PC-3 (cell line): ENCODE measurements at regions not wholly inside any gene's neighbourhood (a gene's known extent, or its start where the extent isn't known, plus 50 kb on each side); places are given as distances from the start of the nearest gene placed in this dataset.

ENCODE experiments used
- ATAC-seq: fragments of 200-7000 bp; cut with Tn5 transposase; 2 replicates; pipeline ENCODE4 v1.9.1; 2020; ENCODE audit warnings: mild to moderate bottlenecking, moderate library complexity
- BruUV-seq: library from RNA; stranded (reverse); fragments of 400-500 nt; replicated peaks from 2 replicates; lab custom pipeline; 2021; lab: Mats Ljungman, UMichigan
- CTCF ChIA-PET: fragments of 300-600 bp; sonication (Branson Sonifier 250); formaldehyde crosslinking; loops from one replicate; lab custom pipeline; 2022; ENCODE audit warnings: antibody characterized with exemption; lab: Charles Lee
- POLR2A ChIA-PET: fragments of 300-600 bp; sonication (Branson Sonifier 250); formaldehyde crosslinking; loops from one replicate; lab custom pipeline; 2022; ENCODE audit warnings: antibody characterized with exemption; ENCODE audit not compliant: unreplicated experiment; lab: Charles Lee
- DNase-seq: peaks from one replicate; pipeline ENCODE4 v3.0.0-alpha.2; 2015
- H2AFZ ChIP-seq: fragments of 300-600 bp; sonication (generic); 2 replicates; pipeline ENCODE4 v1.6.0; 2016; ENCODE audit warnings: antibody characterized with exemption, low read length
- H3F3A ChIP-seq: fragments of 300-600 bp; sonication (generic); one replicate; pipeline ENCODE4 v1.6.0; 2017; ENCODE audit warnings: antibody characterized with exemption, low read length, control low read depth, mild to moderate bottlenecking; ENCODE audit not compliant: unreplicated experiment
- H3K27ac ChIP-seq: fragments of 300-600 bp; sonication (generic); 2 replicates; pipeline ENCODE4 v1.5.1; 2016; ENCODE audit warnings: mild to moderate bottlenecking, low read length
- H3K27me3 ChIP-seq: fragments of 300-600 bp; sonication (generic); 2 replicates; pipeline ENCODE4 v1.6.1; 2016; ENCODE audit warnings: low read length, mixed read lengths
- H3K36me3 ChIP-seq: fragments of 300-600 bp; sonication (generic); 2 replicates; pipeline ENCODE4 v1.6.1; 2016; ENCODE audit warnings: low read depth, mixed run types, low read length, mixed read lengths
- H3K4me1 ChIP-seq: fragments of 300-600 bp; sonication (generic); 2 replicates; pipeline ENCODE4 v1.5.1; 2016; ENCODE audit warnings: low read length; ENCODE audit not compliant: insufficient read depth
- H3K4me2 ChIP-seq: fragments of 300-600 bp; sonication (generic); 2 replicates; pipeline ENCODE4 v1.6.0; 2016; ENCODE audit warnings: low read length
- H3K4me3 ChIP-seq: fragments of 300-600 bp; sonication (generic); 2 replicates; pipeline ENCODE4 v1.5.1; 2016; ENCODE audit warnings: mild to moderate bottlenecking, low read length, mixed read lengths
- H3K79me2 ChIP-seq: fragments of 300-600 bp; sonication (generic); 2 replicates; pipeline ENCODE4 v1.6.1; 2017; ENCODE audit warnings: low read length, mixed read lengths
- H3K9ac ChIP-seq: fragments of 300-600 bp; sonication (generic); 2 replicates; pipeline ENCODE4 v1.6.0; 2016; ENCODE audit warnings: mild to moderate bottlenecking, low read length
- H3K9me2 ChIP-seq: fragments of 300-600 bp; sonication (generic); replicated peaks from 2 replicates; pipeline ENCODE4 v1.6.1; 2016; ENCODE audit warnings: mixed run types, low read length, mixed read lengths
- H3K9me3 ChIP-seq: fragments of 300-600 bp; sonication (generic); 2 replicates; pipeline ENCODE4 v1.6.1; 2016; ENCODE audit warnings: low read length, mixed read lengths
- H4K20me1 ChIP-seq: fragments of 300-600 bp; sonication (generic); 2 replicates; pipeline ENCODE4 v1.6.1; 2016; ENCODE audit warnings: low read length, mixed read lengths
- EZH2 ChIP-seq: fragments of 300-600 bp; sonication (generic); IDR thresholded peaks from one replicate; pipeline ENCODE4 v1.6.1; 2017; ENCODE audit warnings: antibody characterized with exemption, mild to moderate bottlenecking, low read length; ENCODE audit not compliant: unreplicated experiment
- EZH2phosphoT487 ChIP-seq: fragments of 300-600 bp; sonication (generic); IDR thresholded peaks from 2 replicates; pipeline ENCODE4 v1.6.1; 2018; ENCODE audit warnings: mild to moderate bottlenecking, antibody characterized with exemption, low read length, borderline replicate concordance
- intact Hi-C: fragments of 100-400 bp; cut with micrococcal nuclease; formaldehyde crosslinking; loops from 2 replicates; pipeline ENCODE4 v1.9.0; 2023
- TF ChIP-seq, protein P1 (sequence below): fragments of 300-600 bp; sonication (generic); conservative IDR thresholded peaks from 2 replicates; pipeline ENCODE4 v1.5.1; 2017; ENCODE audit warnings: antibody characterized with exemption, low read depth, mild to moderate bottlenecking, low read length

DNA sequence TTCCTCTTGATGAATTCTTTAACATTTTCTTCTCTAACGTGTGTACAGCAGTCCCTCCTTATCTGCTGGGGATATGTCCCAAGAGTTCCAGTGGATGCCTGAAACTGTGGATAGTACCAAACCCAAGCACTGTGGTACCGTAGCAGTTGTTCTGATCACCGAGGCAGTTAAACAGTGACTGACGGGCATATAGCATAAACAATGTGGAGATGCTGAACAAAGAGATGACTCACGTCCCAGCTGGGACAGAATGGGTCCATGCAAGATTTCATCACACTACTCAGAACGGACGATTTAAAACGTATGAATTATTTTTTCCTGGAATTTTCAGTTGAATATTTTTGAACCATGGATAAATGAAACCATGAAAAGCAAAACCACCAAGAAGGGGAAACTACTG lies 54.5 kb upstream of the SPAG16 start:
- Histone ChIP-seq H4K20me1 (no peaks in the 10 kb centered on the region), H3K36me3 (no peaks in the 10 kb centered on the region), H3K27ac (no peak overlapping the region), H3K4me3 (no peak overlapping the region), H3F3A (no peaks in the 10 kb centered on the region), H3K9me2 (no peaks in the 10 kb centered on the region), H3K4me1 (no peaks in the 10 kb centered on the region), H3K9me3 (no peaks in the 10 kb centered on the region), H3K27me3 (no peaks in the 10 kb centered on the region), H3K4me2 (no peak overlapping the region), H3K9ac (no peak overlapping the region), H3K79me2 (no peaks in the 10 kb centered on the region), H2AFZ (no peak overlapping the region)
- TF ChIP-seq, protein P1, sequence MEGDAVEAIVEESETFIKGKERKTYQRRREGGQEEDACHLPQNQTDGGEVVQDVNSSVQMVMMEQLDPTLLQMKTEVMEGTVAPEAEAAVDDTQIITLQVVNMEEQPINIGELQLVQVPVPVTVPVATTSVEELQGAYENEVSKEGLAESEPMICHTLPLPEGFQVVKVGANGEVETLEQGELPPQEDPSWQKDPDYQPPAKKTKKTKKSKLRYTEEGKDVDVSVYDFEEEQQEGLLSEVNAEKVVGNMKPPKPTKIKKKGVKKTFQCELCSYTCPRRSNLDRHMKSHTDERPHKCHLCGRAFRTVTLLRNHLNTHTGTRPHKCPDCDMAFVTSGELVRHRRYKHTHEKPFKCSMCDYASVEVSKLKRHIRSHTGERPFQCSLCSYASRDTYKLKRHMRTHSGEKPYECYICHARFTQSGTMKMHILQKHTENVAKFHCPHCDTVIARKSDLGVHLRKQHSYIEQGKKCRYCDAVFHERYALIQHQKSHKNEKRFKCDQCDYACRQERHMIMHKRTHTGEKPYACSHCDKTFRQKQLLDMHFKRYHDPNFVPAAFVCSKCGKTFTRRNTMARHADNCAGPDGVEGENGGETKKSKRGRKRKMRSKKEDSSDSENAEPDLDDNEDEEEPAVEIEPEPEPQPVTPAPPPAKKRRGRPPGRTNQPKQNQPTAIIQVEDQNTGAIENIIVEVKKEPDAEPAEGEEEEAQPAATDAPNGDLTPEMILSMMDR, result no peak
- TF ChIP-seq EZH2phosphoT487 (no peak), EZH2 (no peak)
- no peak for DNase-seq
- ATAC-seq, result no peak
- CTCF ChIA-PET, result no interaction called here
- intact Hi-C loops, result loop anchor here (10.0 kb wide), 1 partner anchor 635 kb away; no protein-coding TSS in a partner anchor
- POLR2A ChIA-PET, result no interaction called here
- BruUV-seq, result no TSS peak

DNA sequence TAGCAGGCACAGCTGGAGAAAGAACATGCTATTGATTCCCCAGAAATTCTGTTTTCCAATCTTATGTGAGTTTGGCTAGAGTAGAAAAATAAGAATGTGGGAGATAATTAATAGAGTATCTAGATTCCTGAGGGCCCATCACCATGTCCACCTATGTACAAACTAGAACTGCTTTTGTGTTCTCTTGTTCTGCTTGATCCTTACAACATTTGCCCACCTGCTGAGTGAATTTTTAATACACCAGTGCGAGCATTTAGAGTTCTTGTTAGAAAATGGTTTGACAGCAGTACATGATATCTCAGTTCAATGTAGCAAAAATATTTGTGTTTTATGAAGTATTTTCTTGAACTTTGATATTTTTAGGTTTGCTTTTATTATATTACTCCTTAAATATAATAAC lies 52.3 kb upstream of the SPAG16 start:
- ChIA-PET CTCF (no interaction called here), POLR2A (no interaction called here)
- Histone ChIP-seq H3K79me2 (no peaks in the 10 kb centered on the region), H2AFZ (no peak overlapping the region), H3K4me3 (no peak overlapping the region), H3K36me3 (no peaks in the 10 kb centered on the region), H3F3A (no peaks in the 10 kb centered on the region), H3K4me1 (no peaks in the 10 kb centered on the region), H3K4me2 (no peak overlapping the region), H3K9ac (no peak overlapping the region), H3K27me3 (no peaks in the 10 kb centered on the region), H3K9me3 (no peaks in the 10 kb centered on the region), H3K27ac (no peak overlapping the region), H3K9me2 (no peaks in the 10 kb centered on the region), H4K20me1 (no peaks in the 10 kb centered on the region)
- no peak for DNase-seq
- no peak for TF ChIP-seq EZH2phosphoT487
- no peak for TF ChIP-seq EZH2
- TF ChIP-seq, protein P1, result no peak
- ATAC-seq, result no peak
- no TSS peak for BruUV-seq
- intact Hi-C loops, result loop anchor here (10.0 kb wide), 1 partner anchor 637 kb away; no protein-coding TSS in a partner anchor

DNA sequence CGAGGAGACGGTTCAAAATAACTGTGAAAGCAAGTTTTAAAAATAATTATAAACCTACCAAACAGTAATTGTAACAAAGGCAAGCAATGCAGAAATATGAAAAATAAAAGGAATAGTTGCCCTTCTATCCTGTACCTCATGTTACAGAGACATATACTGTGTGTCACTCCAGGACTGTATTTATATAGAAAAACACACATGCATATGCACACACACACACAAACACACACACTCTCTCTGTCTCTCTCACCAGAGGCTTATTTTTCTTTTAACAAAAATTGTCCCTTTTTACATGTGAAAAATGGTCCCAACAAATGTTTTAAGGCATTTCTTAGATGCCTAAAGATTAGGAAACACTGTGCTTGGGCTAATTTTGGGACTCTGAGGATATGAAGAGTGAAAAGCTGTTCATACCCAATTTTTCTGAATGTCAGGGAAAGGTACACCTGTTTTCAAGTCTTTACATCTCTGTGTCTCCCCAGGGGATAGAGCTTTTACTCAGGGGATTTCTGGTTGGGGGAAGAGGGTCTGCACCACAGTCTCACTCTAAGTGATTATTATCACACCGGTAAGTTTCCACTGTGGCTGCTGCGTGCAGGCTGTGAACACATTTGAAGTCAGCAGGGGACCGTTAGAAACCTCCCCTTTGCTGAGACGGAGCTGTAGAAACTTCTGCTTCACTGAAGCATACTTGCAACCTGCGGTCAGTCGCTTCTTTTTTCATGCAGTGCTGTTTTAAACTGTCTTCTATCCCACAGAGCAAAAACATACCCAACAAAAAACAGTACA lies 51.4 kb upstream of the SPAG16 start:
- Histone ChIP-seq H3K9me2 (no peaks in the 10 kb centered on the region), H3K9ac (no peak overlapping the region), H4K20me1 (no peaks in the 10 kb centered on the region), H3K79me2 (no peaks in the 10 kb centered on the region), H3K4me1 (peaks cover 7% of the 10 kb centered on the region), H2AFZ (no peak overlapping the region), H3K27ac (no peak overlapping the region), H3K4me3 (no peak overlapping the region), H3K36me3 (no peaks in the 10 kb centered on the region), H3F3A (no peaks in the 10 kb centered on the region), H3K27me3 (no peaks in the 10 kb centered on the region), H3K9me3 (no peaks in the 10 kb centered on the region), H3K4me2 (no peak overlapping the region)
- CTCF ChIA-PET, result interaction anchor here (0.6 kb wide), 1 partner anchor 551 kb away, joined by 4 read pairs; no protein-coding TSS in a partner anchor
- intact Hi-C loops, result loop anchor here (10.0 kb wide), 1 partner anchor 638 kb away; no protein-coding TSS in a partner anchor
- no TSS peak for BruUV-seq
- TF ChIP-seq, protein P1, result no peak
- TF ChIP-seq EZH2phosphoT487, result no peak
- no peak for TF ChIP-seq EZH2
- ATAC-seq (no peak), DNase-seq (no peak)
- POLR2A ChIA-PET, result no interaction called here
